IMR-90 (cell line): ENCODE measurements at regions not wholly inside any gene's neighbourhood (a gene's known extent, or its start where the extent isn't known, plus 50 kb on each side); places are given as distances from the start of the nearest gene placed in this dataset.

ENCODE experiments used
- ATAC-seq: fragments of 200-7000 bp; cut with Tn5 transposase; 2 replicates; pipeline ENCODE4 v1.9.1; 2020; ENCODE audit warnings: low read depth, mild to moderate bottlenecking, moderate library complexity
- BruUV-seq: library from RNA; stranded (reverse); fragments of 400-500 nt; replicated peaks from 2 replicates; lab custom pipeline; 2021; lab: Mats Ljungman, UMichigan
- CTCF ChIA-PET: fragments of 300-600 bp; formaldehyde crosslinking; extraction: SDS; loops from one replicate; lab custom pipeline; 2021; ENCODE audit warnings: antibody characterized with exemption; lab: Yijun Ruan, JAX
- POLR2A ChIA-PET: fragments of 300-600 bp; sonication (Branson Sonifier 250); formaldehyde crosslinking; loops from one replicate; lab custom pipeline; 2022; ENCODE audit warnings: antibody characterized with exemption; ENCODE audit not compliant: unreplicated experiment; lab: Charles Lee
- DNase-seq: peaks from one replicate; pipeline ENCODE4 v3.0.0; 2013
- H2AFZ ChIP-seq: replicated peaks from 2 replicates; pipeline ENCODE3; 2013; ENCODE audit warnings: low read length, mild to moderate bottlenecking; ENCODE audit not compliant: poor library complexity
- H2AK5ac ChIP-seq: 2 replicates; pipeline ENCODE4 v1.6.1; 2013; ENCODE audit warnings: low read depth, low read length, inconsistent platforms
- H2AK9ac ChIP-seq: replicated peaks from 2 replicates; pipeline ENCODE3; 2013; ENCODE audit warnings: mild to moderate bottlenecking, low read depth, low read length, moderate library complexity; ENCODE audit not compliant: poor library complexity
- H2BK120ac ChIP-seq: 2 replicates; pipeline ENCODE4 v1.6.1; 2013; ENCODE audit warnings: low read depth, low read length, inconsistent platforms
- H2BK15ac ChIP-seq: 3 replicates; pipeline ENCODE4 v1.6.1; 2013; ENCODE audit warnings: low read depth, low read length, inconsistent platforms
- H2BK20ac ChIP-seq: 2 replicates; pipeline ENCODE4 v1.6.1; 2013; ENCODE audit warnings: low read depth, mild to moderate bottlenecking, inconsistent platforms, low read length, moderate library complexity
- H2BK5ac ChIP-seq: 2 replicates; pipeline ENCODE4 v1.6.1; 2013; ENCODE audit warnings: mild to moderate bottlenecking, low read depth, low read length, inconsistent platforms; ENCODE audit not compliant: poor library complexity, severe bottlenecking
- H3K14ac ChIP-seq: replicated peaks from 2 replicates; pipeline ENCODE4 v1.6.1; 2013; ENCODE audit warnings: low read depth, low read length, inconsistent platforms
- H3K18ac ChIP-seq: 2 replicates; pipeline ENCODE4 v1.6.1; 2013; ENCODE audit warnings: low read depth, low read length, control low read depth
- H3K23ac ChIP-seq: 2 replicates; pipeline ENCODE4 v1.6.1; 2013; ENCODE audit warnings: low read depth, low read length, inconsistent platforms
- H3K27ac ChIP-seq: 2 replicates; pipeline ENCODE4 v1.5.1; 2013; ENCODE audit warnings: mild to moderate bottlenecking, control low read depth, low read length; ENCODE audit not compliant: insufficient read depth
- H3K27me3 ChIP-seq: 2 replicates; pipeline ENCODE4 v1.6.1; 2013; ENCODE audit warnings: low read length; ENCODE audit not compliant: control insufficient read depth, insufficient read depth
- H3K36me3 ChIP-seq: 2 replicates; pipeline ENCODE4 v1.6.1; 2013; ENCODE audit warnings: low read length, mixed read lengths; ENCODE audit not compliant: control insufficient read depth, insufficient read depth
- H3K4ac ChIP-seq: 2 replicates; pipeline ENCODE4 v1.6.1; 2013; ENCODE audit warnings: low read depth, low read length, inconsistent platforms
- H3K4me1 ChIP-seq: 2 replicates; pipeline ENCODE4 v1.6.1; 2013; ENCODE audit warnings: low read length, mixed read lengths; ENCODE audit not compliant: control insufficient read depth, insufficient read depth
- H3K4me2 ChIP-seq: 2 replicates; pipeline ENCODE4 v1.6.1; 2013; ENCODE audit warnings: low read depth, mild to moderate bottlenecking, control low read depth, low read length, moderate library complexity
- H3K4me3 ChIP-seq: 2 replicates; pipeline ENCODE4 v1.5.1; 2013; ENCODE audit warnings: low read depth, mild to moderate bottlenecking, control low read depth, low read length, moderate library complexity; ENCODE audit not compliant: insufficient read depth
- H3K56ac ChIP-seq: 2 replicates; pipeline ENCODE4 v1.6.1; 2013; ENCODE audit warnings: low read length, inconsistent platforms; ENCODE audit not compliant: insufficient read depth; ENCODE audit errors: extremely low read depth
- H3K79me1 ChIP-seq, 2 experiments: 2 replicates each; pipeline ENCODE4 v1.6.1; 2013; ENCODE audit warnings: low read length in 2 of 2, inconsistent platforms in 1 of 2, low read depth in 1 of 2
- H3K9ac ChIP-seq: 2 replicates; pipeline ENCODE4 v1.6.1; 2013; ENCODE audit warnings: low read depth, low read length, control low read depth
- H3K9me1 ChIP-seq: 2 replicates; pipeline ENCODE4 v1.6.1; 2013; ENCODE audit warnings: low read length, inconsistent platforms; ENCODE audit not compliant: insufficient read depth
- H3K9me3 ChIP-seq: 2 replicates; pipeline ENCODE4 v1.6.1; 2013; ENCODE audit warnings: low read length; ENCODE audit not compliant: control insufficient read depth, insufficient read depth
- H4K20me1 ChIP-seq: 2 replicates; pipeline ENCODE4 v1.6.1; 2013; ENCODE audit warnings: low read length, inconsistent platforms; ENCODE audit not compliant: insufficient read depth
- H4K5ac ChIP-seq: 2 replicates; pipeline ENCODE4 v1.6.1; 2013; ENCODE audit warnings: mild to moderate bottlenecking, low read depth, low read length, control low read depth
- H4K8ac ChIP-seq, 2 experiments: 2 replicates each; pipeline ENCODE4 v1.6.1; 2013; ENCODE audit warnings: low read depth in 2 of 2, low read length in 2 of 2, control low read depth in 1 of 2, inconsistent platforms in 1 of 2
- H4K91ac ChIP-seq: 2 replicates; pipeline ENCODE4 v1.6.1; 2013; ENCODE audit warnings: low read depth, low read length, inconsistent platforms; ENCODE audit not compliant: insufficient read depth
- BHLHE40 ChIP-seq: fragments of 150-350 bp; IDR thresholded peaks from 2 replicates; pipeline ENCODE4 v1.6.1; 2016; ENCODE audit warnings: mild to moderate bottlenecking, low read depth, low read length
- CEBPB ChIP-seq: IDR thresholded peaks from 2 replicates; pipeline ENCODE4 v1.6.1; 2012; ENCODE audit warnings: low read depth, low read length, improper control_type of control experiment
- CHD1 ChIP-seq: IDR thresholded peaks from 2 replicates; pipeline ENCODE4 v1.6.1; 2012; ENCODE audit warnings: low read depth, low read length, improper control_type of control experiment
- CTCF ChIP-seq: conservative IDR thresholded peaks from 2 replicates; pipeline ENCODE4 v1.5.1; 2012; ENCODE audit warnings: mild to moderate bottlenecking, low read depth, low read length, improper control_type of control experiment
- ELK1 ChIP-seq: fragments of 150-350 bp; IDR thresholded peaks from 2 replicates; pipeline ENCODE4 v1.6.1; 2016; ENCODE audit warnings: low read depth, mild to moderate bottlenecking, low read length, moderate library complexity, borderline replicate concordance
- FOS ChIP-seq: fragments of 150-350 bp; IDR thresholded peaks from 2 replicates; pipeline ENCODE4 v1.6.1; 2016; ENCODE audit warnings: low read depth, low read length
- MAFK ChIP-seq: IDR thresholded peaks from 2 replicates; pipeline ENCODE4 v1.6.1; 2012; ENCODE audit warnings: low read depth, low read length, improper control_type of control experiment
- MAZ ChIP-seq: IDR thresholded peaks from 2 replicates; pipeline ENCODE4 v1.6.1; 2012; ENCODE audit warnings: low read depth, mild to moderate bottlenecking, low read length, improper control_type of control experiment, moderate library complexity, borderline replicate concordance
- MXI1 ChIP-seq: IDR thresholded peaks from 2 replicates; pipeline ENCODE4 v1.6.1; 2012; ENCODE audit warnings: low read depth, mild to moderate bottlenecking, low read length, moderate library complexity, borderline replicate concordance
- NFE2L2 ChIP-seq: fragments of 150-350 bp; IDR thresholded peaks from 2 replicates; pipeline ENCODE4 v1.6.1; 2016; ENCODE audit warnings: low read depth, mild to moderate bottlenecking, low read length
- POLR2A ChIP-seq: IDR thresholded peaks from 2 replicates; pipeline ENCODE4 v1.6.1; 2012; ENCODE audit warnings: mild to moderate bottlenecking, low read depth, low read length
- RAD21 ChIP-seq: IDR thresholded peaks from 2 replicates; pipeline ENCODE4 v1.6.1; 2012; ENCODE audit warnings: low read length, improper control_type of control experiment
- RCOR1 ChIP-seq: IDR thresholded peaks from 2 replicates; pipeline ENCODE4 v1.6.1; 2012; ENCODE audit warnings: mild to moderate bottlenecking, low read length, improper control_type of control experiment; ENCODE audit not compliant: insufficient replicate concordance
- RFX5 ChIP-seq: IDR thresholded peaks from 2 replicates; pipeline ENCODE4 v1.8.0; 2012; ENCODE audit warnings: low read depth, mild to moderate bottlenecking, low read length, moderate library complexity
- SMC3 ChIP-seq: fragments of 150-350 bp; IDR thresholded peaks from 2 replicates; pipeline ENCODE4 v1.6.1; 2016; ENCODE audit warnings: low read depth, mild to moderate bottlenecking, antibody characterized with exemption, low read length, moderate library complexity
- USF2 ChIP-seq: fragments of 150-350 bp; IDR thresholded peaks from 2 replicates; pipeline ENCODE4 v1.6.1; 2017; ENCODE audit warnings: mild to moderate bottlenecking, antibody characterized with exemption, low read length, low read depth
- dilution Hi-C: fragments of 300-500 bp; cut with HindIII; formaldehyde crosslinking; loops from one replicate; pipeline ENCODE4 v1.14.3; 2018; ENCODE audit warnings: low sequenced_read_pairs; ENCODE audit not compliant: unreplicated experiment
- in situ Hi-C: fragments of 300-500 bp; cut with MboI; formaldehyde crosslinking; loops from 3 replicates; pipeline ENCODE4 v1.14.3; 2019; ENCODE audit warnings: low sequenced_read_pairs, inconsistent platforms, mixed read lengths
- intact Hi-C: fragments of 100-400 bp; cut with micrococcal nuclease; formaldehyde crosslinking; loops from 2 replicates; pipeline ENCODE4 v1.10.0; 2022

- H2AFZ ChIP-seq = no peak overlapping the region
- POLR2A ChIA-PET = interaction anchor here (0.6 kb wide), 1 partner anchor 75 kb away, joined by 3 read pairs; no protein-coding TSS in a partner anchor
- no peaks in the 10 kb centered on the region for H3K9me3 ChIP-seq
- H3K18ac ChIP-seq = no peak overlapping the region
- H3K56ac ChIP-seq = no peak overlapping the region
- in situ Hi-C loops (no loop called here), intact Hi-C loops (no loop called here), dilution Hi-C loops (no loop called here)
- H3K4me2 ChIP-seq = no peak overlapping the region
- DNase-seq (peak; percentile 44), ATAC-seq (peak; percentile 53)
- no peak overlapping the region for H2AK5ac ChIP-seq
- TF ChIP-seq ELK1 (no peak), USF2 (no peak), SMC3 (no peak), FOS (no peak), MAFK (peak; percentile 26; the same call in 1 of the 2 replicates), MAZ (no peak), CTCF (no peak), BHLHE40 (no peak), POLR2A (no peak), RCOR1 (no peak), RFX5 (no peak), CEBPB (no peak), NFE2L2 (peak; percentile 83), RAD21 (no peak), CHD1 (no peak), MXI1 (no peak)
- no peak overlapping the region for H4K5ac ChIP-seq
- no peaks in the 10 kb centered on the region for H3K36me3 ChIP-seq
- no peaks in the 10 kb centered on the region for H3K79me1 ChIP-seq
- peaks cover 3% of the 10 kb centered on the region; the same call in 1 of the 2 replicates for H3K4me1 ChIP-seq
- H3K9me1 ChIP-seq = no peaks in the 10 kb centered on the region; the same call in 1 of the 2 replicates
- no peaks in the 10 kb centered on the region for H3K27me3 ChIP-seq
- H3K23ac ChIP-seq = no peak overlapping the region
- H2BK20ac ChIP-seq = no peak overlapping the region
- no peak overlapping the region for H3K4ac ChIP-seq
- H3K9ac ChIP-seq = no peak overlapping the region
- no peak overlapping the region for H3K4me3 ChIP-seq
- no peak overlapping the region for H4K91ac ChIP-seq
- H3K14ac ChIP-seq = no peak overlapping the region
- H2BK120ac ChIP-seq = no peak overlapping the region
- no peak overlapping the region for H3K27ac ChIP-seq
- H2BK15ac ChIP-seq = no peak overlapping the region
- H2BK5ac ChIP-seq = no peak overlapping the region
- BruUV-seq = no TSS peak
- H4K8ac ChIP-seq = no peak overlapping the region
- CTCF ChIA-PET = no interaction called here
- no peak overlapping the region for H2AK9ac ChIP-seq
- no peaks in the 10 kb centered on the region for H4K20me1 ChIP-seq
These were observed 246.0 kb upstream of the CBLB start for GRCh38 chr3:106114848-106115247.
